Smooth muscle cell (in vitro differentiated cells): ENCODE measurements at regions not wholly inside any gene's neighbourhood (a gene's known extent, or its start where the extent isn't known, plus 50 kb on each side); places are given as distances from the start of the nearest gene placed in this dataset.

ENCODE experiments used
- DNase-seq: peaks from one replicate; lab custom pipeline; 2025; ENCODE audit not compliant: unreplicated experiment; lab: John Stamatoyannopoulos, UW
- H2AFZ ChIP-seq: fragments of 200-600 bp; sonication (generic); 2 replicates; pipeline ENCODE4 v1.6.0; 2016; ENCODE audit warnings: antibody characterized with exemption, low read depth, mild to moderate bottlenecking
- H3F3A ChIP-seq: fragments of 200-600 bp; sonication (generic); 2 replicates; pipeline ENCODE4 v1.6.0; 2017; ENCODE audit warnings: antibody characterized with exemption, low read depth
- H3K27ac ChIP-seq: fragments of 200-600 bp; sonication (generic); 2 replicates; pipeline ENCODE4 v1.5.1; 2016; ENCODE audit warnings: low read depth, mild to moderate bottlenecking
- H3K27me3 ChIP-seq: fragments of 200-600 bp; sonication (generic); 2 replicates; pipeline ENCODE4 v1.6.1; 2016; ENCODE audit warnings: low read depth, mild to moderate bottlenecking
- H3K36me3 ChIP-seq: fragments of 200-600 bp; sonication (generic); 2 replicates; pipeline ENCODE4 v1.5.1; 2016; ENCODE audit warnings: low read depth
- H3K4me1 ChIP-seq: fragments of 200-600 bp; sonication (generic); 2 replicates; pipeline ENCODE4 v1.5.1; 2016; ENCODE audit warnings: low read depth
- H3K4me2 ChIP-seq: fragments of 200-600 bp; sonication (generic); 2 replicates; pipeline ENCODE4 v1.6.0; 2016; ENCODE audit warnings: mild to moderate bottlenecking
- H3K4me3 ChIP-seq: fragments of 200-600 bp; sonication (generic); 2 replicates; pipeline ENCODE4 v1.5.1; 2016; ENCODE audit warnings: mild to moderate bottlenecking
- H3K79me2 ChIP-seq: fragments of 200-600 bp; sonication (generic); 2 replicates; pipeline ENCODE4 v1.6.0; 2016; ENCODE audit warnings: low read depth, mild to moderate bottlenecking
- H3K9ac ChIP-seq: fragments of 200-600 bp; sonication (generic); 2 replicates; pipeline ENCODE4 v1.6.0; 2016; ENCODE audit warnings: low read depth
- H3K9me3 ChIP-seq: fragments of 200-600 bp; sonication (generic); replicated peaks from 2 replicates; pipeline ENCODE4 v1.5.1; 2016; ENCODE audit warnings: low read depth
- H4K20me1 ChIP-seq: fragments of 200-600 bp; sonication (generic); 2 replicates; pipeline ENCODE4 v1.6.0; 2016; ENCODE audit warnings: low read depth
- WGBS: methylation state at CpG from one replicate; pipeline ENCODE4 v1.1.7; 2016; ENCODE audit warnings: low lambda C conversion rate; 5-methylcytosine and 5-hydroxymethylcytosine counted together
- TF ChIP-seq, protein P1 (sequence below): fragments of 200-600 bp; sonication (generic); IDR thresholded peaks from 2 replicates; pipeline ENCODE4 v1.5.1; 2017; ENCODE audit warnings: borderline replicate concordance, mild to moderate bottlenecking, antibody characterized with exemption; ENCODE audit not compliant: insufficient read depth, poor library complexity, severe bottlenecking

DNA sequence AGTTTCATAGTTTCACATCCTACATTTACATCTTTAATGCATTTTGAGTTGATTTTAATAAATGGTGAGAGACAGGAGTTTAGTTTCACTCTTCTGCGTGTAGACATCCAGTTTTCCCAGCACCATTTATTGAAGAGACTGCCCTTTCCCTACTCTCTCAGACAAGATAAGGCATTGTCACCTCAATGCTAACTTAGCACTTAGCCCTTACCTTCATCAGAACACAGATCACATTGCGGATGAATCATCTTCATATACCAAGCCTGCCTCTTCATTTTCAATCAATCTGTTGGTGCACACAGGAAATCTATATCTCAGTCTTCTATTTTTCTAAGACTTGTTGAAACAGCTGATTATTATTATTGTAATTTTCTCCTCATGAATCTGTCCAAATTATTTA lies 396.6 kb upstream of the NBEA start:
- H3F3A ChIP-seq, result no peaks in the 10 kb centered on the region
- no peak overlapping the region for H3K4me3 ChIP-seq
- H3K36me3 ChIP-seq, result no peaks in the 10 kb centered on the region
- no peak overlapping the region for H2AFZ ChIP-seq
- peak overlapping the region; percentile 20 for H3K4me2 ChIP-seq
- H3K4me1 ChIP-seq, result no peaks in the 10 kb centered on the region
- no peaks in the 10 kb centered on the region for H3K27me3 ChIP-seq
- no peaks in the 10 kb centered on the region for H3K9me3 ChIP-seq
- 94% methylated on average over 2 of the region's 2 CpGs for WGBS
- no peak overlapping the region for H3K9ac ChIP-seq
- DNase-seq, result no peak
- H3K79me2 ChIP-seq, result no peaks in the 10 kb centered on the region
- H3K27ac ChIP-seq, result no peak overlapping the region
- H4K20me1 ChIP-seq, result no peaks in the 10 kb centered on the region
- TF ChIP-seq, protein P1, sequence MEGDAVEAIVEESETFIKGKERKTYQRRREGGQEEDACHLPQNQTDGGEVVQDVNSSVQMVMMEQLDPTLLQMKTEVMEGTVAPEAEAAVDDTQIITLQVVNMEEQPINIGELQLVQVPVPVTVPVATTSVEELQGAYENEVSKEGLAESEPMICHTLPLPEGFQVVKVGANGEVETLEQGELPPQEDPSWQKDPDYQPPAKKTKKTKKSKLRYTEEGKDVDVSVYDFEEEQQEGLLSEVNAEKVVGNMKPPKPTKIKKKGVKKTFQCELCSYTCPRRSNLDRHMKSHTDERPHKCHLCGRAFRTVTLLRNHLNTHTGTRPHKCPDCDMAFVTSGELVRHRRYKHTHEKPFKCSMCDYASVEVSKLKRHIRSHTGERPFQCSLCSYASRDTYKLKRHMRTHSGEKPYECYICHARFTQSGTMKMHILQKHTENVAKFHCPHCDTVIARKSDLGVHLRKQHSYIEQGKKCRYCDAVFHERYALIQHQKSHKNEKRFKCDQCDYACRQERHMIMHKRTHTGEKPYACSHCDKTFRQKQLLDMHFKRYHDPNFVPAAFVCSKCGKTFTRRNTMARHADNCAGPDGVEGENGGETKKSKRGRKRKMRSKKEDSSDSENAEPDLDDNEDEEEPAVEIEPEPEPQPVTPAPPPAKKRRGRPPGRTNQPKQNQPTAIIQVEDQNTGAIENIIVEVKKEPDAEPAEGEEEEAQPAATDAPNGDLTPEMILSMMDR, result no peak

DNA sequence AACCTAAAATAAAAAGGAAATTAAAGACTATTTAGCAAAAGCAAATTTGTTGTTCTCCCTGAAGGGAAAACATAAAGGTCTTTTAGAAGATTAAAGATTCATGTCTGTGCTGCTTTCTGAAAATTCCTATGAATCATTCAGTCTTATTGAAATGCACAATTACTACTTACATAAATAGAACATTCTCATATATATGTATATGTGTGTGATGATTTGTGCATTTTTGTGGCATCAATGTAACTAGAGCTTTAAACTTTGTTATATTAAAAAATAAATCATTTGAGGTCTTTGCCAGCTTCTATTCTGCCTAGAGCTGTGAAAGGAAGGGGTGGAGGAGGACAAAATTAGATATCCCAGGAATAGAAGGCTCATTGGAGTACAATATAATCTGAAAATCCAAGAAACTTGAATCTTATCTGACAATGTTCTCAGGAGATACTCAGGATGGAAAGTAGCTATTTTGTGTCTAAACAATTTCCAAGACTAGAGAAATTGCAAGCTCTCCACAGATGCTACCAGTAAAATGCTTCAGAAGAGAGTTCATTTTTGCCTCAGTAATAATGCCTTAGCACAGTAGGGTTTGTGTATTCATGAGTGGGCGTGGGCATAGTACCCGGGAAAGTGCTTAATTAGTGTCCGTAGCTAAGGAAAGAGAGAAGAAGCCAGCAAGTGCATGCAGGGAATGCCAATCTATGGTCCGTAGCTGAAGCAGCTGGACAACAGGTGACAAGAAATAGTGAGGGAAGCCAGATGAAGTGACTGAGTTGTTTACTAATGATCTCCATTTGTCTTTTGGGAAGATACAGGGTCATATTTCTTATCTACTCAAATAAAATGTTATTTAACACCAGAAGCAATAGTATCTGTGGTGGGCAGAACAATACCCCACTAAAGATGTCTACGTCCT lies 395.5 kb upstream of the NBEA start:
- TF ChIP-seq, protein P1, result no peak
- no peaks in the 10 kb centered on the region for H4K20me1 ChIP-seq
- no peaks in the 10 kb centered on the region for H3K27me3 ChIP-seq
- H3K9ac ChIP-seq, result no peak overlapping the region
- H3K4me1 ChIP-seq, result no peaks in the 10 kb centered on the region
- H3K36me3 ChIP-seq, result no peaks in the 10 kb centered on the region
- H3K4me3 ChIP-seq, result no peak overlapping the region
- H3K79me2 ChIP-seq, result no peaks in the 10 kb centered on the region
- H2AFZ ChIP-seq, result no peak overlapping the region
- H3K9me3 ChIP-seq, result no peaks in the 10 kb centered on the region
- no peak overlapping the region for H3K4me2 ChIP-seq
- H3F3A ChIP-seq, result no peaks in the 10 kb centered on the region
- WGBS, result 83% methylated on average over 5 of the region's 5 CpGs
- no peak overlapping the region for H3K27ac ChIP-seq
- DNase-seq, result no peak

DNA sequence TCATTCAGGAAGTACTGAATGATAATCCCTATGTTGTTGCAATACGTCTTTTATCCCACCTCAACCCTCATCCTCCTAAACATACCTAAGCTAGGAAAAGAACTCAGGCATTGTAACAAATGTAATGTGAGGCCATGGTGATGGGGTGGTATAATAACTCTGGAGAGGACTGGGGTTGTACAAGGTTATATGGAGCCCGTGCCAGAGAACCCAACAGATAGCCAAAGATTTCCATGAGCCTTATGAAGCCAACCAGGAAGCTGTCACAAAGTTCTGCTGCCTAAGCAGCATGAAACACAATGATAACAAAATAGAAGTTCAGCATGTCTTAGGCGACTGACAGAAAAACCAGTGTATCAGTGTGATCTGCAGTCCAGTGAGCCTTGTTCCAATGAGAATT lies 394.1 kb upstream of the NBEA start:
- Histone ChIP-seq H3K9ac (no peak overlapping the region), H3K27me3 (no peaks in the 10 kb centered on the region), H3K9me3 (no peaks in the 10 kb centered on the region), H3F3A (no peaks in the 10 kb centered on the region), H3K4me3 (no peak overlapping the region), H2AFZ (no peak overlapping the region), H3K27ac (no peak overlapping the region), H3K36me3 (no peaks in the 10 kb centered on the region), H3K4me1 (no peaks in the 10 kb centered on the region), H3K79me2 (no peaks in the 10 kb centered on the region), H4K20me1 (no peaks in the 10 kb centered on the region), H3K4me2 (no peak overlapping the region)
- WGBS, result 93% methylated on average over 3 of the region's 3 CpGs
- no peak for DNase-seq
- TF ChIP-seq, protein P1, result no peak

DNA sequence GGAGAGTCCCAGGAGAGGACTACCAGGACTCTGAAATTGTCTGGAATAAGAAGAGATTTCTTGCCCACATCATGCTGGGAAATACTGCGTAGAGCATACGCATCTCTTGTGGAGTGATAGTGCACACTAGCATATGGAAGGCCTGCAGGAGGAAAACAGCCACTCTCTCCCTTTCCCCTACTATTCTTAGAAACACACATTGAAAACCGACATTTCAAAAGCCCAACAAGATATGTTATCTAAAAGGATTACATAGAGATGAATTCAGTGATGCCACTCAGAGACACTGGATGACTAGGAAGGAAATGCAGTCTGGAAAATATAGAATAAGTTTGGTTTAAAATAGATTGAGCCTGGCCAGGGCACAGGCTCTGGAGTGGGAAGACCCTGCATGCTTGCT lies 388.7 kb upstream of the NBEA start:
- Histone ChIP-seq H3K9me3 (no peaks in the 10 kb centered on the region), H3K4me3 (no peak overlapping the region), H3K79me2 (no peaks in the 10 kb centered on the region), H2AFZ (no peak overlapping the region), H3K9ac (no peak overlapping the region), H3K4me1 (peaks cover 8% of the 10 kb centered on the region), H3F3A (peaks cover 4% of the 10 kb centered on the region), H3K27me3 (no peaks in the 10 kb centered on the region), H3K27ac (no peak overlapping the region), H3K36me3 (no peaks in the 10 kb centered on the region), H3K4me2 (no peak overlapping the region), H4K20me1 (no peaks in the 10 kb centered on the region)
- TF ChIP-seq, protein P1, result no peak
- DNase-seq, result no peak
- WGBS, result 46% methylated on average over 3 of the region's 3 CpGs
